Adrenal gland (tissue), 9 donors: ENCODE measurements at regions not wholly inside any gene's neighbourhood (a gene's known extent, or its start where the extent isn't known, plus 50 kb on each side); places are given as distances from the start of the nearest gene placed in this dataset.

Experiments used
- DNase-seq, 7 donors: peaks; one replicate each; pipeline ENCODE4 v3.0.0-alpha.2; 2019 to 2020
- H3K27ac ChIP-seq, 5 donors: fragments of 200-600 bp; sonication (generic) in 4 of 5; 1 replicate in 3 of 5; 2 replicates in 2 of 5; pipeline versions ENCODE4 v1.5.1 to v1.8.0; 2016 to 2020; ENCODE audit warnings: mild to moderate bottlenecking in 1 of 5
- H3K27me3 ChIP-seq: fragments of 200-600 bp; 2 replicates; pipeline ENCODE4 v1.8.0; 2021
- H3K36me3 ChIP-seq, 2 donors: fragments of 200-600 bp; replicated peaks in 1 of 2; 1 replicate in 1 of 2; 2 replicates in 1 of 2; pipeline versions ENCODE4 v1.5.1 to v1.8.0; 2018 to 2022
- H3K4me1 ChIP-seq, 2 donors: fragments of 200-600 bp; replicated peaks in 1 of 2; 1 replicate in 1 of 2; 2 replicates in 1 of 2; pipeline versions ENCODE4 v1.5.1 to v1.8.0; 2018 to 2021
- H3K4me3 ChIP-seq, 4 donors: fragments of 200-600 bp; sonication (generic) in 3 of 4; one replicate each; pipeline ENCODE4 v1.5.1; 2016 to 2018
- H3K9me3 ChIP-seq, 3 donors: fragments of 200-600 bp; sonication (generic) in 1 of 3; replicated peaks in 1 of 3; 1 replicate in 2 of 3; 2 replicates in 1 of 3; pipeline versions ENCODE4 v1.5.1 to v1.8.0; 2016 to 2021
- CTCF ChIP-seq, 6 experiments: fragments of 450-650 bp in 4 of 6; fragments of 200-600 bp in 2 of 6; sonication (generic) in 1 of 6; IDR thresholded peaks; 1 replicate in 5 of 6; 2 replicates in 1 of 6; pipeline versions ENCODE4 v1.5.1 to v1.8.0; 2016 to 2021; ENCODE audit warnings: antibody characterized with exemption in 6 of 6, mild to moderate bottlenecking in 2 of 6, moderate library complexity in 1 of 6
- POLR2A ChIP-seq, 2 donors: fragments of 450-650 bp; IDR thresholded peaks; one replicate each; pipeline ENCODE4 v1.6.1; 2017; ENCODE audit warnings: antibody characterized with exemption in 2 of 2, mild to moderate bottlenecking in 2 of 2, moderate library complexity in 1 of 2
- WGBS, 4 donors: extraction: QIAGEN DNeasy Blood & Tissue Kit in 2 of 4; methylation state at CpG; one replicate each; pipeline versions ENCODE4 v1.1.5 to v1.1.7; 2013 to 2017; 5-methylcytosine and 5-hydroxymethylcytosine counted together
- intact Hi-C, 2 donors: fragments of 100-400 bp; cut with DNase I; formaldehyde crosslinking; loops; one replicate each; pipeline versions ENCODE4 v1.14.1 to v1.15.0; 2022 to 2023
- donor health status: healthy with polysubstance abuse.
- donor health status: Bipolar disorder and iron deficiency.
- donor health status: DM: yes; HTN: yes; CAD: no.
- donor health status: DM: no; HTN: no; CAD: no.
- donor health status: DM: no; HTN: no; CAD: no.

GRCh38 chr2:224222291-224222690 is 179.6 kb downstream of the FAM124B start:
- intact Hi-C loops, result no loop called here
- 49 to 66% (median 63%) methylated on average over 4 of the region's 4 CpGs for WGBS, 4 donors
- no peaks in the 10 kb centered on the region for H3K4me1 ChIP-seq
- H3K9me3 ChIP-seq, result no peaks in the 10 kb centered on the region
- TF ChIP-seq POLR2A (IDR thresholded peaks at IDR 0.05) (no peak), CTCF (IDR thresholded peaks at IDR 0.05) (no peak)
- H3K27ac ChIP-seq, result no peak overlapping the region
- no peaks in the 10 kb centered on the region for H3K36me3 ChIP-seq
- H3K4me3 ChIP-seq, result no peak overlapping the region
- H3K27me3 ChIP-seq, result no peaks in the 10 kb centered on the region
- no peak for DNase-seq

GRCh38 chr2:224221455-224221913 is 180.4 kb downstream of the FAM124B start:
- no peaks in the 10 kb centered on the region for H3K9me3 ChIP-seq
- DNase-seq, result peak in 1 of 7 donors; percentile 5
- H3K4me3 ChIP-seq, result no peak overlapping the region
- H3K27me3 ChIP-seq, result no peaks in the 10 kb centered on the region
- intact Hi-C loops, result no loop called here
- 58 to 80% (median 74%) methylated on average over 5 of the region's 5 CpGs for WGBS, 4 donors
- H3K36me3 ChIP-seq, result no peaks in the 10 kb centered on the region
- H3K27ac ChIP-seq, result peak overlapping the region in 1 of 5 donors; percentile 24
- TF ChIP-seq CTCF (IDR thresholded peaks at IDR 0.05), result no peak
- no peak for TF ChIP-seq POLR2A (IDR thresholded peaks at IDR 0.05)
- H3K4me1 ChIP-seq, result no peaks in the 10 kb centered on the region

GRCh38 chr2:224220586-224221255 is 181.2 kb downstream of the FAM124B start:
- TF ChIP-seq POLR2A (IDR thresholded peaks at IDR 0.05) (no peak), CTCF (IDR thresholded peaks at IDR 0.05) (no peak)
- H3K9me3 ChIP-seq, result no peaks in the 10 kb centered on the region
- no peak overlapping the region for H3K4me3 ChIP-seq
- no peak for DNase-seq
- no peaks in the 10 kb centered on the region for H3K36me3 ChIP-seq
- no peaks in the 10 kb centered on the region for H3K27me3 ChIP-seq
- H3K27ac ChIP-seq, result no peak overlapping the region
- WGBS, 4 donors, result 55 to 71% (median 62%) methylated on average over 4 of the region's 4 CpGs
- intact Hi-C loops, result no loop called here
- no peaks in the 10 kb centered on the region for H3K4me1 ChIP-seq

GRCh38 chr2:224219781-224220180 is 180.7 kb upstream of the SERPINE2 start:
- WGBS, 4 donors, result 72 to 81% (median 79%) methylated on average over 5 of the region's 5 CpGs
- Histone ChIP-seq H3K27ac (no peak overlapping the region), H3K9me3 (no peaks in the 10 kb centered on the region), H3K4me3 (no peak overlapping the region), H3K27me3 (no peaks in the 10 kb centered on the region), H3K4me1 (no peaks in the 10 kb centered on the region), H3K36me3 (no peaks in the 10 kb centered on the region)
- intact Hi-C loops, result no loop called here
- TF ChIP-seq CTCF (IDR thresholded peaks at IDR 0.05) (no peak), POLR2A (IDR thresholded peaks at IDR 0.05) (no peak)
- DNase-seq, result no peak
